HAP-1 (cell line): ENCODE measurements at regions not wholly inside any gene's neighbourhood (a gene's known extent, or its start where the extent isn't known, plus 50 kb on each side); places are given as distances from the start of the nearest gene placed in this dataset.
"Not testable (repeated sequence)": the region's sequence is repeated elsewhere in the genome, so short reads cannot be mapped to it uniquely, and the experiment has no call there.

Experiments used
- DNase-seq, 2 experiments: peaks; one replicate each; pipeline ENCODE4 v3.0.0-alpha.2; 2016 to 2020; ENCODE audit warnings: low spot score in 2 of 2
- H3K27me3 ChIP-seq: fragments of 250-450 bp; sonication (Bioruptor Pico); 2 replicates; pipeline ENCODE4 v1.5.1; 2020; ENCODE audit warnings: low read depth, mild to moderate bottlenecking, moderate library complexity
- H3K36me3 ChIP-seq: fragments of 250-450 bp; sonication (Bioruptor Pico); replicated peaks from 2 replicates; pipeline ENCODE4 v1.5.1; 2020; ENCODE audit warnings: mild to moderate bottlenecking
- H3K4me1 ChIP-seq: fragments of 250-450 bp; sonication (Bioruptor Pico); 2 replicates; pipeline ENCODE4 v1.5.1; 2020; ENCODE audit warnings: mild to moderate bottlenecking
- H3K4me3 ChIP-seq: fragments of 250-450 bp; sonication (Bioruptor Pico); 2 replicates; pipeline ENCODE4 v1.5.1; 2020; ENCODE audit warnings: mild to moderate bottlenecking, moderate library complexity
- H3K9me3 ChIP-seq: fragments of 250-450 bp; sonication (Bioruptor Pico); 2 replicates; pipeline ENCODE4 v1.5.1; 2020; ENCODE audit warnings: mild to moderate bottlenecking, moderate library complexity
- in situ Hi-C: fragments of 300-500 bp; cut with MboI; formaldehyde crosslinking; loops from 3 replicates; pipeline ENCODE4 v1.14.3; 2020; ENCODE audit warnings: low sequenced_read_pairs, inconsistent platforms, mixed read lengths

- H3K4me1 ChIP-seq: 0 out of 2 replicates have a peak, but pooled peaks cover 2% of the 10 kb centered on the region
- no peak overlapping the region for H3K4me3 ChIP-seq
- no peak for DNase-seq
- no peaks in the 10 kb centered on the region for H3K9me3 ChIP-seq
- H3K36me3 ChIP-seq: no peaks in the 10 kb centered on the region
- in situ Hi-C loops: no loop called here
- no peaks in the 10 kb centered on the region for H3K27me3 ChIP-seq
Observed at GRCh38 chr3:163560459-163560858, 1517.8 kb downstream of the SI start.

GRCh38 chr3:163556813-163557523 is 1521.3 kb downstream of the SI start:
- H3K4me1 ChIP-seq: 0 out of 2 replicates have a peak, but pooled peaks cover 2% of the 10 kb centered on the region
- DNase-seq: no peak
- H3K27me3 ChIP-seq: no peaks in the 10 kb centered on the region
- no peaks in the 10 kb centered on the region for H3K36me3 ChIP-seq
- no peaks in the 10 kb centered on the region for H3K9me3 ChIP-seq
- no peak overlapping the region for H3K4me3 ChIP-seq
- in situ Hi-C loops: no loop called here

- DNase-seq: no peak
- H3K4me3 ChIP-seq: no peak overlapping the region
- in situ Hi-C loops: no loop called here
Observed at GRCh38 chr3:163555918-163556317, 1522.4 kb downstream of the SI start.

GRCh38 chr3:163552659-163552966 is 1525.7 kb downstream of the SI start:
- no peak for DNase-seq
- Histone ChIP-seq H3K4me3 (no peak overlapping the region), H3K9me3 (no peaks in the 10 kb centered on the region), H3K27me3 (no peaks in the 10 kb centered on the region), H3K36me3 (no peaks in the 10 kb centered on the region), H3K4me1 (peaks cover 2% of the 10 kb centered on the region; the same call in 1 of the 2 replicates)
- in situ Hi-C loops: no loop called here

More at GRCh38 chr3:163555918-163556317, 1522.4 kb downstream of the SI start:
- Histone ChIP-seq H3K27me3 (no peaks in the 10 kb centered on the region), H3K9me3 (no peaks in the 10 kb centered on the region), H3K4me1 (0 out of 2 replicates have a peak, but pooled peaks cover 2% of the 10 kb centered on the region), H3K36me3 (no peaks in the 10 kb centered on the region)

- H3K4me3 ChIP-seq, H3K36me3 ChIP-seq, H3K9me3 ChIP-seq, DNase-seq, H3K4me1 ChIP-seq, H3K27me3 ChIP-seq, in situ Hi-C loops: not testable (repeated sequence)
Observed at GRCh38 chr3:163551915-163552658, 1526.2 kb downstream of the SI start.

- H3K9me3 ChIP-seq: no peaks in the 10 kb centered on the region
- no peaks in the 10 kb centered on the region for H3K36me3 ChIP-seq
- no peaks in the 10 kb centered on the region for H3K27me3 ChIP-seq
Observed at GRCh38 chr3:163548015-163548414, 1530.3 kb downstream of the SI start.

GRCh38 chr3:163547014-163547685 is 1531.1 kb downstream of the SI start:
- H3K36me3 ChIP-seq: no peaks in the 10 kb centered on the region
- no peaks in the 10 kb centered on the region for H3K27me3 ChIP-seq
- in situ Hi-C loops: no loop called here
- no peak for DNase-seq
- no peaks in the 10 kb centered on the region; the same call in 1 of the 2 replicates for H3K4me1 ChIP-seq
- no peak overlapping the region for H3K4me3 ChIP-seq
- H3K9me3 ChIP-seq: no peaks in the 10 kb centered on the region

More at GRCh38 chr3:163548015-163548414, 1530.3 kb downstream of the SI start:
- Histone ChIP-seq H3K4me1 (no peaks in the 10 kb centered on the region; the same call in 1 of the 2 replicates), H3K4me3 (no peak overlapping the region)
- in situ Hi-C loops: no loop called here
- DNase-seq: peak in 1 of 2 experiments; percentile 23

- in situ Hi-C loops: no loop called here
- H3K4me1 ChIP-seq: no peaks in the 10 kb centered on the region; the same call in 1 of the 2 replicates
- DNase-seq: no peak
- H3K27me3 ChIP-seq: no peaks in the 10 kb centered on the region
- H3K4me3 ChIP-seq: no peak overlapping the region
- no peaks in the 10 kb centered on the region for H3K36me3 ChIP-seq
- H3K9me3 ChIP-seq: no peaks in the 10 kb centered on the region
Observed at GRCh38 chr3:163543662-163544061, 1534.6 kb downstream of the SI start.

- Histone ChIP-seq H3K36me3 (no peaks in the 10 kb centered on the region), H3K4me3 (no peak overlapping the region), H3K9me3 (no peaks in the 10 kb centered on the region), H3K4me1 (no peaks in the 10 kb centered on the region), H3K27me3 (no peaks in the 10 kb centered on the region)
- in situ Hi-C loops: no loop called here
- DNase-seq: no peak
Observed at GRCh38 chr3:163541629-163542028, 1536.7 kb downstream of the SI start.

GRCh38 chr3:163538387-163538786 is 1539.9 kb downstream of the SI start:
- Histone ChIP-seq H3K4me3 (no peak overlapping the region), H3K4me1 (no peaks in the 10 kb centered on the region), H3K9me3 (no peaks in the 10 kb centered on the region), H3K36me3 (no peaks in the 10 kb centered on the region), H3K27me3 (no peaks in the 10 kb centered on the region)
- in situ Hi-C loops: no loop called here
- no peak for DNase-seq

GRCh38 chr3:163533381-163533780 is 1544.9 kb downstream of the SI start:
- no peaks in the 10 kb centered on the region for H3K27me3 ChIP-seq
- no peaks in the 10 kb centered on the region for H3K36me3 ChIP-seq
- DNase-seq: no peak
- no peaks in the 10 kb centered on the region for H3K9me3 ChIP-seq
- in situ Hi-C loops: no loop called here
- no peaks in the 10 kb centered on the region for H3K4me1 ChIP-seq
- no peak overlapping the region for H3K4me3 ChIP-seq

- no peaks in the 10 kb centered on the region; the same call in 1 of the 2 replicates for H3K4me1 ChIP-seq
- no peaks in the 10 kb centered on the region for H3K36me3 ChIP-seq
- no peak for DNase-seq
- in situ Hi-C loops: no loop called here
- H3K4me3 ChIP-seq: no peak overlapping the region
- no peaks in the 10 kb centered on the region for H3K27me3 ChIP-seq
- H3K9me3 ChIP-seq: no peaks in the 10 kb centered on the region
Observed at GRCh38 chr3:163523375-163523774, 1554.9 kb downstream of the SI start.

- DNase-seq: no peak
- H3K9me3 ChIP-seq: no peaks in the 10 kb centered on the region
- H3K4me1 ChIP-seq: no peaks in the 10 kb centered on the region; the same call in 1 of the 2 replicates
- H3K36me3 ChIP-seq: no peaks in the 10 kb centered on the region
- H3K27me3 ChIP-seq: no peaks in the 10 kb centered on the region
- no peak overlapping the region for H3K4me3 ChIP-seq
- in situ Hi-C loops: no loop called here
Observed at GRCh38 chr3:163521261-163521660, 1557.0 kb downstream of the SI start.

GRCh38 chr3:163518065-163518464 is 1560.2 kb downstream of the SI start:
- H3K9me3 ChIP-seq: no peaks in the 10 kb centered on the region
- in situ Hi-C loops: no loop called here
- H3K36me3 ChIP-seq: no peaks in the 10 kb centered on the region
- DNase-seq: no peak
- no peaks in the 10 kb centered on the region for H3K4me1 ChIP-seq
- H3K27me3 ChIP-seq: no peaks in the 10 kb centered on the region
- H3K4me3 ChIP-seq: no peak overlapping the region
